ENCODE measurements at regions not wholly inside any gene's neighbourhood (a gene's known extent, or its start where the extent isn't known, plus 50 kb on each side); places are given as distances from the start of the nearest gene placed in this dataset.

GRCh38 chr20:17878912-17879602 lies 89.5 kb downstream of the SNX5 start:
- TF ChIP-seq EZH2 (IDR thresholded peaks at IDR 0.05; ENCODE audit: insufficient read depth, poor library complexity, severe bottlenecking) (no peak), EZH2phosphoT487 (IDR thresholded peaks at IDR 0.05; ENCODE audit: insufficient read depth, low read depth) (no peak)
